ENCODE measurements at regions not wholly inside any gene's neighbourhood (a gene's known extent, or its start where the extent isn't known, plus 50 kb on each side); places are given as distances from the start of the nearest gene placed in this dataset.

GRCh38 chr20:39518654-39519053 lies 556.5 kb downstream of the DHX35 start:
- no peaks in the 10 kb centered on the region for H3K4me1 ChIP-seq (ENCODE audit: control insufficient read depth, extremely low read depth, insufficient read depth, low read length)
- intact Hi-C loops (cut with micrococcal nuclease) (no loop called here), dilution Hi-C loops (cut with MboI; ENCODE audit: extremely low pct_ligation_motif_present, low sequenced_read_pairs) (no loop called here)
- H3K4me2 ChIP-seq (ENCODE audit: insufficient read depth, low read length): no peak overlapping the region
- H3K9me1 ChIP-seq (replicated peaks; ENCODE audit: control insufficient read depth, extremely low read depth, insufficient read depth, low read length): no peaks in the 10 kb centered on the region
- no peak for TF ChIP-seq POLR2AphosphoS5 (IDR thresholded peaks at IDR 0.05; ENCODE audit: insufficient read depth, low read depth, low read length)
- no peak for TF ChIP-seq POLR2A (IDR thresholded peaks at IDR 0.05; ENCODE audit: low read depth, low read length)
- TF ChIP-seq JUN (IDR thresholded peaks at IDR 0.05; ENCODE audit: borderline replicate concordance, insufficient read depth, insufficient read length, low read depth): no peak
- TF ChIP-seq FOS (IDR thresholded peaks at IDR 0.05; ENCODE audit: borderline replicate concordance, insufficient read depth, low read length): no peak
- TF ChIP-seq GATA2 (IDR thresholded peaks at IDR 0.05; ENCODE audit: insufficient read depth, insufficient read length, low read depth, low read length): no peak
- no peak for TF ChIP-seq CTCF (IDR thresholded peaks at IDR 0.05; ENCODE audit: extremely low read depth in 1 of 2, insufficient read depth in 1 of 2, low read depth in 1 of 2, low read length in 2 of 2)
- no peak for TF ChIP-seq MYC (IDR thresholded peaks at IDR 0.05; ENCODE audit: low read depth, low read length)
- no peak for TF ChIP-seq EZH2 (IDR thresholded peaks at IDR 0.05; ENCODE audit: borderline replicate concordance, low read depth, low read length, severe bottlenecking)
- TF ChIP-seq MAX (IDR thresholded peaks at IDR 0.05; ENCODE audit: insufficient read depth, insufficient read length): no peak
- no peak overlapping the region for H3K9ac ChIP-seq (replicated peaks; ENCODE audit: extremely low read depth, insufficient read depth, low read length)
- DNase-seq (ENCODE audit: low read depth, low spot score) (no peak), FAIRE-seq (no peak)
- H3K9me3 ChIP-seq (replicated peaks; ENCODE audit: control insufficient read depth, insufficient read depth, low read length): no peaks in the 10 kb centered on the region
- H3K27ac ChIP-seq (ENCODE audit: insufficient read depth, low read depth, low read length): no peak overlapping the region
- ChIA-PET CTCF (no interaction called here), POLR2A (no interaction called here)
- H3K4me3 ChIP-seq (replicated peaks in 1 of 3; ENCODE audit: insufficient read depth in 1 of 3, low read depth in 1 of 3, low read length in 3 of 3): no peak overlapping the region
- no peaks in the 10 kb centered on the region for H3K79me2 ChIP-seq (ENCODE audit: control insufficient read depth, insufficient read depth, low read length)
- no peak overlapping the region for H2AFZ ChIP-seq (ENCODE audit: low read depth, low read length)
- no TSS peak for BruUV-seq (replicated peaks)
- H4K20me1 ChIP-seq (replicated peaks; ENCODE audit: control insufficient read depth, extremely low read depth, insufficient read depth, low read length): no peaks in the 10 kb centered on the region
- H3K27me3 ChIP-seq (ENCODE audit: control insufficient read depth in 2 of 2, insufficient read depth in 2 of 2, low read length in 2 of 2): no peaks in the 10 kb centered on the region
- H3K36me3 ChIP-seq (ENCODE audit: control insufficient read depth in 2 of 2, extremely low read depth in 1 of 2, insufficient read depth in 2 of 2, low read length in 2 of 2): no peaks in the 10 kb centered on the region
